ENCODE measurements at regions not wholly inside any gene's neighbourhood (a gene's known extent, or its start where the extent isn't known, plus 50 kb on each side); places are given as distances from the start of the nearest gene placed in this dataset.

DNA sequence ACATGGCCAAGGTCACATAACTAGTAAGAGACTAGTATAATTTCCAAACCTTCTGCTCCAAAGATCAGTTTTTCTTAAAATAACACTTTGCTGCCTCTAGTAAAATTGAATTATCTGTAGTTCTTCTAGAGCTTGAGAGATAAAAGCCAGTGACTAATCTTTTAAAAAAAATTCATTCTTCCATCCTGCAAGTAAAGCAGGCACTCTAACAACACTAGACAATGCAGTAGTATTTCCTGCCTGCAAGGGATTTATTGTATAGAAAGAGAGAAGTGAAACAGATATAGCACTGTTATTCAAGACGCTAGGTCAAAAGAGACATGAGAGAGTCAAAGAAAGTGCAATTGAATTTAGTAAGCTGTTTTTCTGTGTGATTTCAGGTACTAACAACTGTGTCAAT is 159.5 kb upstream of the TBC1D5 start:
- no peaks in the 10 kb centered on the region for H3K27me3 ChIP-seq (replicated peaks)
- DNase-seq = no peak
- H3K4me3 ChIP-seq (ENCODE audit: low read depth, low read length) = no peak overlapping the region
- no peak overlapping the region for H3K27ac ChIP-seq
- H3K36me3 ChIP-seq (replicated peaks) = no peaks in the 10 kb centered on the region
- in situ Hi-C loops (cut with HindIII; ENCODE audit: low pct_ligation_motif_present, low sequenced_read_pairs) = no loop called here
- TF ChIP-seq, protein P1, sequence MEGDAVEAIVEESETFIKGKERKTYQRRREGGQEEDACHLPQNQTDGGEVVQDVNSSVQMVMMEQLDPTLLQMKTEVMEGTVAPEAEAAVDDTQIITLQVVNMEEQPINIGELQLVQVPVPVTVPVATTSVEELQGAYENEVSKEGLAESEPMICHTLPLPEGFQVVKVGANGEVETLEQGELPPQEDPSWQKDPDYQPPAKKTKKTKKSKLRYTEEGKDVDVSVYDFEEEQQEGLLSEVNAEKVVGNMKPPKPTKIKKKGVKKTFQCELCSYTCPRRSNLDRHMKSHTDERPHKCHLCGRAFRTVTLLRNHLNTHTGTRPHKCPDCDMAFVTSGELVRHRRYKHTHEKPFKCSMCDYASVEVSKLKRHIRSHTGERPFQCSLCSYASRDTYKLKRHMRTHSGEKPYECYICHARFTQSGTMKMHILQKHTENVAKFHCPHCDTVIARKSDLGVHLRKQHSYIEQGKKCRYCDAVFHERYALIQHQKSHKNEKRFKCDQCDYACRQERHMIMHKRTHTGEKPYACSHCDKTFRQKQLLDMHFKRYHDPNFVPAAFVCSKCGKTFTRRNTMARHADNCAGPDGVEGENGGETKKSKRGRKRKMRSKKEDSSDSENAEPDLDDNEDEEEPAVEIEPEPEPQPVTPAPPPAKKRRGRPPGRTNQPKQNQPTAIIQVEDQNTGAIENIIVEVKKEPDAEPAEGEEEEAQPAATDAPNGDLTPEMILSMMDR (IDR thresholded peaks at IDR 0.05; ENCODE audit: low read depth, low read length, missing control alignments) = no peak

DNA sequence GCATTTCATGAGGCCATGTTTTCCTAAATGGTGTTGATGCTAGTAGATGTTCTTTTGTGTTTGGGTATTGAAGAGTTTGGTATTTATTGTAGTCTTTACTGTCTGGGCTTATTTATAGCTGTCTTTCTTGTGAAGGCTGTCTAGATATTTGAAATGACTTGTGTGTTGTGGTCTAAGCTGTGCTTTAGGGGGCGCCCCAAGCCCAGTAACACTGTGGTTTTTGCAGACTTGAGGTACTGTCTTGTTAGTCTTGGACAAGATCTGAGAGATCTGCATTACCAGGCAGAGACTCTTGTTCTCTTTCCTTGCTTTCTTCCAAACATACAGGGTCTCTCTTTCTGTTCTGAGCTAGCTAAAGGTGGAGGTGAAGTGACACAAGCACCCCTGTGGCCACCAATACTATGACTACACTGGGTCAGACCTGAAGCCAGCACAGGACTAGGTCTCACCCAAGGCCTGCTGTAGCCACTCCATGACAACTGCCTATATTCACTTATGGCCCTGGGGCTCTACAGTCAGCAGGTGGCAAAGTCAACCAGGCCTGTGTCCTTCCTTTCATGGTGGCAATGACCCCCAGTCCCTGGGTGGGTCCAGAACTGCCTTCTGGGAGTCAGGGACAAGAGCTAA is 152.1 kb upstream of the TBC1D5 start:
- H3K27ac ChIP-seq = no peak overlapping the region
- no peak overlapping the region for H3K4me3 ChIP-seq (ENCODE audit: low read depth, low read length)
- no peaks in the 10 kb centered on the region for H3K36me3 ChIP-seq (replicated peaks)
- in situ Hi-C loops (cut with HindIII; ENCODE audit: low pct_ligation_motif_present, low sequenced_read_pairs) = no loop called here
- DNase-seq = peak; percentile 80
- H3K27me3 ChIP-seq (replicated peaks) = no peaks in the 10 kb centered on the region
- TF ChIP-seq, protein P1 (IDR thresholded peaks at IDR 0.05; ENCODE audit: low read depth, low read length, missing control alignments) = peak; percentile 83

DNA sequence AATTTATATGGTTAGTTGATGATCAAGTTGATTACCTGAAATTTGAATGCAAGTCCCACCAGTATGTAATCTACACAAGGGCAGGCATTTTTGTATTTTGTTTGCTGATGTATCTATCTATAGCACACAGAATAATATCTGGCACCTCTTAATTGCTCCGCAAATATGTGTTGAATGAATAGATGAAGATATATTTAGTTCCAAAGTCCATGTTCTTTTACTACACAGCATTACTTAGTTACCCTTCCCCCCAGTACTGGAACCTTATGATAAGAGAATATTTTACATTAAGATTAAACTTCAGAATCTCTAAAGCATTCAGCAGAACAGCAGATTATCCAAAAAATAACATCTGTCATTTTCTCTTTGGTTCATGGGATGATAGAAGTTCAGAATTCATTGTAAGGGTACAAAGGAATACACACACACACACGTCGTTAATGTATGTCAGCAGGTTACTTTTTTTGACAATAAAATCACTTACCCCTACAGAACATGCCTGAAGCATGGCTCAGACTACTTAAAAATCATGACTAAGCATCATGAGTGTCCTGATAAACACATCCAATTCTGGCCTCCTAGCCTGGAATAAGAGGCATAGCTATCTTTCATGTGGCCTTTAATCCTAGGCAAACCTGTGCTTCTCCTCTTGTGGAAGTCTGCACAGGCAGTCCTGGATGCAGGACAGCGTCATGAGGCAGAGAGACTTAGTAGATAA is 148.9 kb upstream of the TBC1D5 start:
- TF ChIP-seq, protein P1 (IDR thresholded peaks at IDR 0.05; ENCODE audit: low read depth, low read length, missing control alignments) = no peak
- no peaks in the 10 kb centered on the region for H3K36me3 ChIP-seq (replicated peaks)
- no peaks in the 10 kb centered on the region for H3K27me3 ChIP-seq (replicated peaks)
- no peak overlapping the region for H3K4me3 ChIP-seq (ENCODE audit: low read depth, low read length)
- no peak for DNase-seq
- no peak overlapping the region for H3K27ac ChIP-seq
- in situ Hi-C loops (cut with HindIII; ENCODE audit: low pct_ligation_motif_present, low sequenced_read_pairs) = no loop called here

DNA sequence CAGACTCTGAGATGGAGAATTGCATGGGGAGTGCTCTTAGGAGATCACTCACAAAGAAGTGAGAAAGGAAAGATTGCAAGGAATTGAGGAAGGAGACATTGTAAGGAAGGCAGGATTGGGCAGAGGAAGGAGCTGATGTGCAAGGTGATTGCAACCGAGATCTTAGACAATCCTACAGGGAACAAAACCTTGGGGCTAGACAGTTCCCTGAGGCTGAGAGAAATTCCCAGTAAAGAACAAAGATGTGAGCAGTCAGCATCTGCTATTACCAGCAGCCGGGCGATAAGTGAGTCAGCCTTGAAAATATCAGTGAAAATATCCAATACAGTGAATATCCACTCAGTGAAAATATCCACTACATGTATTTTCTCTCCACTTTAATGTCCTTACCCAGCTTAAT is 143.6 kb upstream of the TBC1D5 start:
- no peaks in the 10 kb centered on the region for H3K36me3 ChIP-seq (replicated peaks)
- TF ChIP-seq, protein P1 (IDR thresholded peaks at IDR 0.05; ENCODE audit: low read depth, low read length, missing control alignments) = no peak

DNA sequence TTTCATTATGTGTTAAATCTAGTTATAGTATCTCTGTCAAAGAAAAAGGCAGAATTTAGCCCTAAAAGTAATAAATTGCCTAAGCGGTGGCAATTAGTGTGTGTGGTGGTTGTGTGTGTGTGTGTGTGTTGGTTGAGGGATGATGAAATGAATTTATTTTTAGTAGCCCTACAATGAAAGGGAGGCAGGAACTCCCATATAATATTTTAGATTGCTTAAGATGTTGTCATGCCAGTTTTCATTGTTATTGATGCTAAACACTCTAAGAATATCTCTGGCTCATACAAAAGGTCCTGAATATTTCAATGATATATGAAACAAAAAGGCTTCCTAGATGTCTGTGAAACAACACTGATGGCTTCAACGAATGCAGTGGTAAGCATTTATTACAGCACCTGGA is 140.6 kb upstream of the TBC1D5 start:
- in situ Hi-C loops (cut with HindIII; ENCODE audit: low pct_ligation_motif_present, low sequenced_read_pairs) = no loop called here
- Histone ChIP-seq H3K27me3 (replicated peaks) (no peaks in the 10 kb centered on the region), H3K27ac (no peak overlapping the region), H3K4me3 (ENCODE audit: low read depth, low read length) (no peak overlapping the region), H3K36me3 (replicated peaks) (no peaks in the 10 kb centered on the region)
- no peak for DNase-seq
- TF ChIP-seq, protein P1 (IDR thresholded peaks at IDR 0.05; ENCODE audit: low read depth, low read length, missing control alignments) = no peak

More for the DNA sequence above, 143.6 kb upstream of the TBC1D5 start:
- no peak for DNase-seq
- Histone ChIP-seq H3K27ac (no peak overlapping the region), H3K27me3 (replicated peaks) (no peaks in the 10 kb centered on the region), H3K4me3 (ENCODE audit: low read depth, low read length) (no peak overlapping the region)
- in situ Hi-C loops (cut with HindIII; ENCODE audit: low pct_ligation_motif_present, low sequenced_read_pairs) = no loop called here

All from brain microvascular endothelial cell (primary cell).